ENCODE measurements at regions not wholly inside any gene's neighbourhood (a gene's known extent, or its start where the extent isn't known, plus 50 kb on each side); places are given as distances from the start of the nearest gene placed in this dataset.

GRCh38 chr1:192104852-192105251, 53.4 kb upstream of the RGS18 start (continued):
- TF ChIP-seq FOS (IDR thresholded peaks at IDR 0.05; ENCODE audit: borderline replicate concordance, extremely low read depth, insufficient read length) (no peak), SMC3 (IDR thresholded peaks at IDR 0.05; ENCODE audit: borderline replicate concordance, low read length) (no peak), HDAC6 (IDR thresholded peaks at IDR 0.05; ENCODE audit: unreplicated experiment) (no peak), SPI1 (IDR thresholded peaks at IDR 0.05; ENCODE audit: borderline replicate concordance, insufficient read depth, low read depth, low read length) (no peak), IRF4 (IDR thresholded peaks at IDR 0.05; ENCODE audit: low read depth, low read length) (no peak), RB1 (IDR thresholded peaks at IDR 0.05; ENCODE audit: borderline replicate concordance) (no peak), POU2F2 (IDR thresholded peaks at IDR 0.05; ENCODE audit: borderline replicate concordance, low read depth, low read length) (no peak), CHD2 (IDR thresholded peaks at IDR 0.05; ENCODE audit: borderline replicate concordance, low read depth, low read length) (no peak), EED (IDR thresholded peaks at IDR 0.05; ENCODE audit: low read depth) (no peak), CREM (IDR thresholded peaks at IDR 0.05; ENCODE audit: low read depth) (no peak)

- Histone ChIP-seq H4K20me1 (ENCODE audit: control insufficient read depth, insufficient read depth) (no peaks in the 10 kb centered on the region), H3K4me2 (ENCODE audit: control insufficient read depth, insufficient read depth) (no peak overlapping the region), H3K4me1 (ENCODE audit: control insufficient read depth, insufficient read depth, low read length) (no peaks in the 10 kb centered on the region), H3K27ac (ENCODE audit: control insufficient read depth, insufficient read depth) (no peak overlapping the region), H3K9ac (ENCODE audit: control insufficient read depth, insufficient read depth, low read length) (no peak overlapping the region), H3K4me3 (no peak overlapping the region), H3K27me3 (replicated peaks in 1 of 2; ENCODE audit: control insufficient read depth in 2 of 2, insufficient read depth in 2 of 2, low read length in 1 of 2) (no peaks in the 10 kb centered on the region), H3K79me2 (ENCODE audit: control insufficient read depth, insufficient read depth, low read length) (no peaks in the 10 kb centered on the region), H2AFZ (ENCODE audit: control insufficient read depth, low read depth, low read length) (no peak overlapping the region), H3K9me3 (replicated peaks; ENCODE audit: control insufficient read depth, insufficient read depth, low read length) (no peaks in the 10 kb centered on the region), H3K36me3 (ENCODE audit: control insufficient read depth in 2 of 2, insufficient read depth in 2 of 2, low read length in 1 of 2) (no peaks in the 10 kb centered on the region)
- RAD21 ChIA-PET (ENCODE audit: unreplicated experiment) = no interaction called here
- CTCF ChIA-PET = no interaction called here
- WGBS (ENCODE audit: insufficient coverage, insufficient replicate concordance, low lambda C conversion rate, missing lambda C conversion rate) = 37% methylated on average over 2 of the region's 2 CpGs
- no TSS peak for BruUV-seq (replicated peaks)
- POLR2A ChIA-PET = no interaction called here
- ATAC-seq (no peak), DNase-seq (ENCODE audit: low read depth, low spot score) (no peak), FAIRE-seq (no peak)
- intact Hi-C loops (cut with micrococcal nuclease; ENCODE audit: unreplicated experiment) (no loop called here), in situ Hi-C loops (cut with MboI) (no loop called here)
- SMC1A ChIA-PET (ENCODE audit: uncharacterized antibody, unreplicated experiment) = interaction anchor here (1.6 kb wide), 1 partner anchor 11 kb away, joined by 6 read pairs; no protein-coding TSS in a partner anchor
- TF ChIP-seq MYC (IDR thresholded peaks at IDR 0.05; ENCODE audit: insufficient read depth, insufficient read length, insufficient replicate concordance, low read length, severe bottlenecking) (no peak), STAT1 (conservative IDR thresholded peaks at IDR 0.05) (no peak), RELA (IDR thresholded peaks at IDR 0.05; ENCODE audit: borderline replicate concordance, partially characterized antibody) (no peak), RCOR1 (conservative IDR thresholded peaks at IDR 0.05; ENCODE audit: low read depth, low read length) (no peak), TARDBP (IDR thresholded peaks at IDR 0.05; ENCODE audit: borderline replicate concordance) (no peak), POLR2AphosphoS5 (IDR thresholded peaks at IDR 0.05; ENCODE audit: low read length) (no peak), EGR1 (IDR thresholded peaks at IDR 0.05; ENCODE audit: borderline replicate concordance in 1 of 2, low read depth in 2 of 2, low read length in 2 of 2) (no peak), E2F8 (IDR thresholded peaks at IDR 0.05; ENCODE audit: low read depth, partially characterized antibody) (no peak)
- TF ChIP-seq, protein P1, sequence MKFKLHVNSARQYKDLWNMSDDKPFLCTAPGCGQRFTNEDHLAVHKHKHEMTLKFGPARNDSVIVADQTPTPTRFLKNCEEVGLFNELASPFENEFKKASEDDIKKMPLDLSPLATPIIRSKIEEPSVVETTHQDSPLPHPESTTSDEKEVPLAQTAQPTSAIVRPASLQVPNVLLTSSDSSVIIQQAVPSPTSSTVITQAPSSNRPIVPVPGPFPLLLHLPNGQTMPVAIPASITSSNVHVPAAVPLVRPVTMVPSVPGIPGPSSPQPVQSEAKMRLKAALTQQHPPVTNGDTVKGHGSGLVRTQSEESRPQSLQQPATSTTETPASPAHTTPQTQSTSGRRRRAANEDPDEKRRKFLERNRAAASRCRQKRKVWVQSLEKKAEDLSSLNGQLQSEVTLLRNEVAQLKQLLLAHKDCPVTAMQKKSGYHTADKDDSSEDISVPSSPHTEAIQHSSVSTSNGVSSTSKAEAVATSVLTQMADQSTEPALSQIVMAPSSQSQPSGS (IDR thresholded peaks at IDR 0.05; ENCODE audit: low read length) = no peak
- TF ChIP-seq, protein P2, sequence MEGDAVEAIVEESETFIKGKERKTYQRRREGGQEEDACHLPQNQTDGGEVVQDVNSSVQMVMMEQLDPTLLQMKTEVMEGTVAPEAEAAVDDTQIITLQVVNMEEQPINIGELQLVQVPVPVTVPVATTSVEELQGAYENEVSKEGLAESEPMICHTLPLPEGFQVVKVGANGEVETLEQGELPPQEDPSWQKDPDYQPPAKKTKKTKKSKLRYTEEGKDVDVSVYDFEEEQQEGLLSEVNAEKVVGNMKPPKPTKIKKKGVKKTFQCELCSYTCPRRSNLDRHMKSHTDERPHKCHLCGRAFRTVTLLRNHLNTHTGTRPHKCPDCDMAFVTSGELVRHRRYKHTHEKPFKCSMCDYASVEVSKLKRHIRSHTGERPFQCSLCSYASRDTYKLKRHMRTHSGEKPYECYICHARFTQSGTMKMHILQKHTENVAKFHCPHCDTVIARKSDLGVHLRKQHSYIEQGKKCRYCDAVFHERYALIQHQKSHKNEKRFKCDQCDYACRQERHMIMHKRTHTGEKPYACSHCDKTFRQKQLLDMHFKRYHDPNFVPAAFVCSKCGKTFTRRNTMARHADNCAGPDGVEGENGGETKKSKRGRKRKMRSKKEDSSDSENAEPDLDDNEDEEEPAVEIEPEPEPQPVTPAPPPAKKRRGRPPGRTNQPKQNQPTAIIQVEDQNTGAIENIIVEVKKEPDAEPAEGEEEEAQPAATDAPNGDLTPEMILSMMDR (IDR thresholded peaks at IDR 0.05 in 2 of 3, conservative IDR thresholded peaks at IDR 0.05 in 1 of 3; ENCODE audit: control insufficient read depth in 2 of 3, extremely low read depth in 1 of 3, insufficient read depth in 1 of 3, low read depth in 3 of 3, low read length in 3 of 3) = no peak
Measured at GRCh38 chr1:192108161-192108560, 50.1 kb upstream of the RGS18 start.

Data from GM12878 (cell line).